ENCODE measurements at regions not wholly inside any gene's neighbourhood (a gene's known extent, or its start where the extent isn't known, plus 50 kb on each side); places are given as distances from the start of the nearest gene placed in this dataset.
"Not testable (repeated sequence)": the region's sequence is repeated elsewhere in the genome, so short reads cannot be mapped to it uniquely, and the experiment has no call there.

GRCh38 chr6:100084316-100084990, 90.4 kb upstream of the MCHR2 start:
- no peak for DNase-seq

GRCh38 chr6:100078509-100078908, 84.5 kb upstream of the MCHR2 start:
- DNase-seq: no peak

GRCh38 chr6:100065348-100065747, 71.3 kb upstream of the MCHR2 start:
- no peak for DNase-seq

- DNase-seq: no peak
These were observed 68.6 kb upstream of the MCHR2 start for GRCh38 chr6:100062621-100063020.

- DNase-seq: no peak
These were observed 63.9 kb upstream of the MCHR2 start for GRCh38 chr6:100057941-100058340.

- DNase-seq: no peak
These were observed 56.5 kb upstream of the MCHR2 start for GRCh38 chr6:100050550-100050949.

- not testable (repeated sequence) for DNase-seq
These were observed 49.9 kb upstream of the MCHR2 start for GRCh38 chr6:100043961-100044360.
